PFSK-1 (cell line): ENCODE measurements at regions not wholly inside any gene's neighbourhood (a gene's known extent, or its start where the extent isn't known, plus 50 kb on each side); places are given as distances from the start of the nearest gene placed in this dataset.

Experiments used
- FOXP2 ChIP-seq: optimal IDR thresholded peaks from 2 replicates; pipeline ENCODE3; 2011; ENCODE audit warnings: borderline replicate concordance, control low read depth, inconsistent platforms; ENCODE audit not compliant: insufficient read depth; ENCODE audit errors: extremely low read length, extremely low read depth
- POLR2AphosphoS5 ChIP-seq: IDR thresholded peaks from 2 replicates; pipeline ENCODE4 v1.6.1; 2012; ENCODE audit warnings: low read depth, mild to moderate bottlenecking, control low read depth, low read length, moderate library complexity
- SIN3A ChIP-seq: IDR thresholded peaks from 2 replicates; pipeline ENCODE4 v1.6.1; 2012; ENCODE audit warnings: mild to moderate bottlenecking, low read length, moderate library complexity, borderline replicate concordance; ENCODE audit not compliant: insufficient read depth
- TAF1 ChIP-seq: IDR thresholded peaks from 2 replicates; pipeline ENCODE4 v1.6.1; 2012; ENCODE audit warnings: low read length, control low read depth, borderline replicate concordance; ENCODE audit not compliant: insufficient read depth
- TF ChIP-seq, protein P1 (sequence below), 2 experiments: IDR thresholded peaks; 2 replicates each; pipeline versions ENCODE4 v1.6.1 to v1.8.0; 2011 to 2012; ENCODE audit warnings: low read depth in 2 of 2, low read length in 2 of 2, control low read depth in 1 of 2, inconsistent platforms in 1 of 2, mild to moderate bottlenecking in 1 of 2, moderate library complexity in 1 of 2; ENCODE audit not compliant: insufficient read depth in 1 of 2

DNA sequence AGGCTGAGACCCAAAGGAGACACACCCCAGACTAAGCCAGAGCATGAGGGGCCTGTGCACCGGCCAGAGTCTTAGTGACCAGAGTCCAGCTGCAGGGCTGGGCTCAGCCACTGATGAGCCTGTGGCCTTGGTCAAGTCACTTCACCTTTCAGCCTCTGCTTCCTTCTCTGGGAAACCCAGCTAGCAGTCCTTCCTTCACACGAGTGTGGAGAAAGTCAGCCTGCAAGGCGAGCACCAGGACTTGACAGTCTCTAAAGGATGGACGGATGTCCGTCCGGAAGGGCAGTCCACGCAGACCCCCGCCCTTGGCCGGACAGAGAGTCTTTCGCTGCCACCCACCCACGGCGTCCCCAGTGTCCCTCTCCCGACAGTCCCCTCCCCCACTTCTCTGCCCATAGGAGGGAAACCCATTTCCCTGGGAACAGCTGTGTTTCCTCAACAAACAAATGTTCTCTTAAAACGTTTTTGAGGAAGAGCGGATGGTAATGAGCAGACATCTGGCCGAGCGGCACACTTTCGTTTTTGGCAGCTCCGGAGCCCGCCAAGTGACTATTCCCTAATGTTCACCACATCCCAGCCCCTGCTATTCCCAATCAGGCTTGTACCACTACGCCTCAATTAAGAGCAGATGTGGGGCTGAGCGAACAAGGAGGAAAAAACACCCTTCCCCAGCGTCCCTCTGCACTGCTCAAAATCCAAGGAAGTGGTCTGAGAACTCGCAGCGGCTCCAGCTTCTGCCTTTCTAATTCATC lies 129.1 kb upstream of the SMAD3 start:
- no peak for TF ChIP-seq POLR2AphosphoS5
- TF ChIP-seq FOXP2: no peak
- TF ChIP-seq, protein P1, sequence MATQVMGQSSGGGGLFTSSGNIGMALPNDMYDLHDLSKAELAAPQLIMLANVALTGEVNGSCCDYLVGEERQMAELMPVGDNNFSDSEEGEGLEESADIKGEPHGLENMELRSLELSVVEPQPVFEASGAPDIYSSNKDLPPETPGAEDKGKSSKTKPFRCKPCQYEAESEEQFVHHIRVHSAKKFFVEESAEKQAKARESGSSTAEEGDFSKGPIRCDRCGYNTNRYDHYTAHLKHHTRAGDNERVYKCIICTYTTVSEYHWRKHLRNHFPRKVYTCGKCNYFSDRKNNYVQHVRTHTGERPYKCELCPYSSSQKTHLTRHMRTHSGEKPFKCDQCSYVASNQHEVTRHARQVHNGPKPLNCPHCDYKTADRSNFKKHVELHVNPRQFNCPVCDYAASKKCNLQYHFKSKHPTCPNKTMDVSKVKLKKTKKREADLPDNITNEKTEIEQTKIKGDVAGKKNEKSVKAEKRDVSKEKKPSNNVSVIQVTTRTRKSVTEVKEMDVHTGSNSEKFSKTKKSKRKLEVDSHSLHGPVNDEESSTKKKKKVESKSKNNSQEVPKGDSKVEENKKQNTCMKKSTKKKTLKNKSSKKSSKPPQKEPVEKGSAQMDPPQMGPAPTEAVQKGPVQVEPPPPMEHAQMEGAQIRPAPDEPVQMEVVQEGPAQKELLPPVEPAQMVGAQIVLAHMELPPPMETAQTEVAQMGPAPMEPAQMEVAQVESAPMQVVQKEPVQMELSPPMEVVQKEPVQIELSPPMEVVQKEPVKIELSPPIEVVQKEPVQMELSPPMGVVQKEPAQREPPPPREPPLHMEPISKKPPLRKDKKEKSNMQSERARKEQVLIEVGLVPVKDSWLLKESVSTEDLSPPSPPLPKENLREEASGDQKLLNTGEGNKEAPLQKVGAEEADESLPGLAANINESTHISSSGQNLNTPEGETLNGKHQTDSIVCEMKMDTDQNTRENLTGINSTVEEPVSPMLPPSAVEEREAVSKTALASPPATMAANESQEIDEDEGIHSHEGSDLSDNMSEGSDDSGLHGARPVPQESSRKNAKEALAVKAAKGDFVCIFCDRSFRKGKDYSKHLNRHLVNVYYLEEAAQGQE (IDR thresholded peaks at IDR 0.05; ENCODE audit: insufficient read depth in 1 of 2, low read depth in 2 of 2, low read length in 2 of 2): 0 out of 4 replicates have a peak, but pooled peaks of 1 of the 2 experiments have one; percentile 3
- no peak for TF ChIP-seq TAF1
- peak; percentile 55; the same call in 1 of the 2 replicates for TF ChIP-seq SIN3A

DNA sequence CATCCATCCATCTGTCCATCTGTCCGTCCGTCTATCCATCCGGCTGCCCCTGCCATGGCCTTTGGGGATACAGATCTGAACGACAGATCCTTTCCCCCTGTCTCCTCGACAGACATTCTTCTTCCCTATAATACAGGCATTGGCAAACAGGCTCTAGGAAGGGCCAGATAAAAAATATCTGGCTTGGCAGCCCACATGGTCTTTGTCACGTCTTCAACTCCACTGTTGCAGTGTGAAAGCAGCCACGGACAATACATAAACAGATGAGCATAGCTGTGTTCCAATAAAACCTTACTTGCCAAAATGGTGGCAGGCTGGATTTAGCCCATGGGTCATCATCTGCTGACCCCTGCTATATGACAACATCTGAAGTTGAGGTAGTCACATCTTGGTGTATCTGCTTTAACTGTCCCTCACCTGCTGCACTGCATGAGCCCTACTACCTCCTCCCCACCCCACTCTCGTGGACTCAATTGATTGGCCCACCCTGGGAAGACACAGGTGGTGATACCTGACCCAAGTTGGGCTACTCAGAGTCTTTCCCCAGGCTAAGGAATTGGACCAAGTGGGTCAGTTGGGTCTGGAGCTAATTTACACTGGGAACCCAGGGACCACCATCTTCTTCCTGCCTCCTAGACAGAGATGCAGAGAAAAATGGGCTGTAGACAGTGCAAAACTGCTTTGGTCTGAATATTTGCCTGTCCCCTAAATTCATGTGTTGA lies 128.4 kb upstream of the SMAD3 start:
- TF ChIP-seq FOXP2 (no peak), TAF1 (no peak), POLR2AphosphoS5 (no peak), SIN3A (no peak)
- TF ChIP-seq, protein P1 (IDR thresholded peaks at IDR 0.05; ENCODE audit: insufficient read depth in 1 of 2, low read depth in 2 of 2, low read length in 2 of 2): no peak

DNA sequence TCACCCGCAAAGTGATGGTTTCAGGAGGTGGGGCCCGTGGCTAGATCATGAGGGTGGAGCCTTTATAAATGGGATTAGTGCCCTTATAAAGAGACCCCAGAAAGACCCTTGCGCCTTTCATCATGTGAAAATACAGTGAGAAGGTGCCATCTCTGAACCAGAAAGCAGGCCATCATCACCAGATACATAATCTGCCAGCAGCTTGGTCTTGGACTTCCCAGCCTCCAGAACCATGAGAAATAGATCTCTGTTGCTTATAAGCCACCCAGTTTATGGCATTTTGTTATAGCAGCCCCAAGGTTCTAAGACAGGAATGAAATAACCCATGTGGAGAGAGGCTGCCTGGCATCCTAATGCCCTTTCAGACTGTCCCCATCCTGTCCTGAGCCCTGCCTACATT lies 127.8 kb upstream of the SMAD3 start:
- TF ChIP-seq FOXP2: no peak

DNA sequence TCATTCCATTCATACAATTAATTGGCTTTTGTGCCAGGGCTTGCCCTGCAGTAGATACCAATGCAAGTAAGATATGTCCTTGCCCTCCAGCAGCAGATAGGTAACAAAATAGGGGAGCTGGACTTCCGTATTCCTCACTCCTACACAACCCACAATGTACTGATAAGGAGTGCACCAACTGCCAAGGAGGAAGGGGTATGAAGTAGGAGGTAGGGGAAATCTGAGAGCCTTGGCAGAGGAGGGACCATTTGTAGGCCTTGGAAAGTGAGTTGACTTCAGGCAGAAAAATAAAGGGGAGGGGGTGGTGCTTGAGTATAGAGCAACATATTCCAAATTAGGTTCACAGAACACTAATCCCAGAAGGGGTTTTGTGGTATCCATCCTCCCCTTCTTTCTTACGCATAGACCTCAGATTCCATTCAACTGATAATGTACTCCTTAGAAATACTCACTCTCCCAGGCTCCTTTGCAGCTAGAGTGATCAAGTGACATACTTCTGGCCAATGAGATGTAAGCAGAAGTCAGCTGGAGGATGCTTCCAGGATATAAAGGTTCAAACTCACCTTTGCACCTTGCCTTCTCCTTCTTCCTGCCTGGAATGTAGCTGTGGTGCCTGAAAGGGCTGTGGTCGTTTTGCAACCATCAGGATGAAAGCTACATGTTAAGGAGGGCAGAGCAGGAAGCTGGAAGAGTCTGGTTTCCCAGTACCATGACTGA lies 127.1 kb upstream of the SMAD3 start:
- TF ChIP-seq POLR2AphosphoS5 (no peak), FOXP2 (no peak), TAF1 (no peak)
- TF ChIP-seq, protein P1 (IDR thresholded peaks at IDR 0.05; ENCODE audit: insufficient read depth in 1 of 2, low read depth in 2 of 2, low read length in 2 of 2): no peak

DNA sequence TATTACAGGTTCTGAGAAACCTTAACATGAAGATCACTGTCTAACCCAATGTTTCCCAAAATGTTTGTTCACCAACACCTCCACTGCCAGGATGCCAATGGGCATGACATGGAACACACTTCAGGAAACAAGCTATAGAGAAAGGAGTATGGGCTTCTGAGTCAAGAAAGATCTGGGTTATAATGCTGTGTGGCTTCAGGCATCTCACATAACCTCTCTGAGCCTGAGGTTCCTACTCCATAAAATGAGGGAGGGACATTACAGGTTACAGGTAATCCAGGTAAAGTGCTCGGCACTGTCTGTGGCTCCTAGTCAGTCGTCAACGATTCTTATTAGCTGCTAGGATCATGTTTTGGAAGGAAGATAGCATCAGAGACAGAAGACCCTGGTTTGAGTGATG lies 126.4 kb upstream of the SMAD3 start:
- TF ChIP-seq POLR2AphosphoS5: no peak
- no peak for TF ChIP-seq SIN3A
- no peak for TF ChIP-seq TAF1
- no peak for TF ChIP-seq FOXP2
- TF ChIP-seq, protein P1 (IDR thresholded peaks at IDR 0.05; ENCODE audit: insufficient read depth in 1 of 2, low read depth in 2 of 2, low read length in 2 of 2): no peak
